GM12865 (cell line): ENCODE measurements at regions not wholly inside any gene's neighbourhood (a gene's known extent, or its start where the extent isn't known, plus 50 kb on each side); places are given as distances from the start of the nearest gene placed in this dataset.

Experiments
- DNase-seq: peaks from one replicate; pipeline ENCODE4 v3.0.0; 2010; ENCODE audit warnings: low read depth
- H3K4me3 ChIP-seq: 2 replicates; pipeline ENCODE4 v1.5.1; 2011; ENCODE audit warnings: mild to moderate bottlenecking, low read depth, low read length, control low read depth
- TF ChIP-seq, protein P1 (sequence below): IDR thresholded peaks from 2 replicates; pipeline ENCODE4 v1.5.1; 2011; ENCODE audit warnings: low read length, control low read depth, low read depth, inconsistent platforms; ENCODE audit not compliant: insufficient read depth; ENCODE audit errors: missing control alignments

DNA sequence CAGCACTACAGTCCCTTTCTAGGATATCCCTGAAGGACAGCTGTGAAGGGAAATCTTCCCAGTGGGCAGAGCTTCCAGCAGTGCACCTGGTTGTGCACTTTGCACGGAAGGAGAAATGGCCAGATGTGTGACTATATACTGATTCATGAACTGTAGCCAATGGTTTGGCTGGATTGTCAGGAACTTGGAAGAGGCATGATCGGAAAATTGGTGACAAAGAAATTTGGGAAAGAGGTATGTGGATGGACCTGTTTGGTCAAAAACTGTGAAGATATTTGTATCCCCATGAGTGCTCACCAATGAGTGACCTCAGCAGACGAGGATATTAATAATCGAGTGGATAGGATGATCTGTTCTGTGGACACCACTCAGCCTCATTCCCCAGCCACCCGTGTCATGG is 582.2 kb downstream of the CPS1 start:
- TF ChIP-seq, protein P1, sequence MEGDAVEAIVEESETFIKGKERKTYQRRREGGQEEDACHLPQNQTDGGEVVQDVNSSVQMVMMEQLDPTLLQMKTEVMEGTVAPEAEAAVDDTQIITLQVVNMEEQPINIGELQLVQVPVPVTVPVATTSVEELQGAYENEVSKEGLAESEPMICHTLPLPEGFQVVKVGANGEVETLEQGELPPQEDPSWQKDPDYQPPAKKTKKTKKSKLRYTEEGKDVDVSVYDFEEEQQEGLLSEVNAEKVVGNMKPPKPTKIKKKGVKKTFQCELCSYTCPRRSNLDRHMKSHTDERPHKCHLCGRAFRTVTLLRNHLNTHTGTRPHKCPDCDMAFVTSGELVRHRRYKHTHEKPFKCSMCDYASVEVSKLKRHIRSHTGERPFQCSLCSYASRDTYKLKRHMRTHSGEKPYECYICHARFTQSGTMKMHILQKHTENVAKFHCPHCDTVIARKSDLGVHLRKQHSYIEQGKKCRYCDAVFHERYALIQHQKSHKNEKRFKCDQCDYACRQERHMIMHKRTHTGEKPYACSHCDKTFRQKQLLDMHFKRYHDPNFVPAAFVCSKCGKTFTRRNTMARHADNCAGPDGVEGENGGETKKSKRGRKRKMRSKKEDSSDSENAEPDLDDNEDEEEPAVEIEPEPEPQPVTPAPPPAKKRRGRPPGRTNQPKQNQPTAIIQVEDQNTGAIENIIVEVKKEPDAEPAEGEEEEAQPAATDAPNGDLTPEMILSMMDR: no peak
- no peak for DNase-seq
- H3K4me3 ChIP-seq: no peak overlapping the region

DNA sequence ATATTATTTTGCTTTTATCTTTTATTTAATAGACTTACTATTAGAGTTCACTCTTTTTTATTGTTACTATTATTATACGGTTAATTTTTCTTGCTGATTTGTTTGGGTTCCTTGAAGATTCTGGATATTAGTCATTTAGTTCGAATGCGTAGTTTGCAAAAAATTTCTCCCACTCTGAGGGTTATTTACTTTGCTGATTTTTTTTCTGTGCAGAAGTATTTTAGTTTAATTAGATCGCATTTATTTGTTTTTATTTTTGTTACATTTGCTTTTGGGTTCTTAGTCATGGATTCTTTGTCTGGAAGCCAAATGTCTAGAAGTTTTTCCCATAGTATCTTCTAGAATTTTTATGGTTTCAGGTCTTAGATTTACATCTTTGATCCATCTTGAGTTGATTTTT is 585.2 kb downstream of the CPS1 start:
- no peak for DNase-seq
- TF ChIP-seq, protein P1: no peak
- no peak overlapping the region for H3K4me3 ChIP-seq

DNA sequence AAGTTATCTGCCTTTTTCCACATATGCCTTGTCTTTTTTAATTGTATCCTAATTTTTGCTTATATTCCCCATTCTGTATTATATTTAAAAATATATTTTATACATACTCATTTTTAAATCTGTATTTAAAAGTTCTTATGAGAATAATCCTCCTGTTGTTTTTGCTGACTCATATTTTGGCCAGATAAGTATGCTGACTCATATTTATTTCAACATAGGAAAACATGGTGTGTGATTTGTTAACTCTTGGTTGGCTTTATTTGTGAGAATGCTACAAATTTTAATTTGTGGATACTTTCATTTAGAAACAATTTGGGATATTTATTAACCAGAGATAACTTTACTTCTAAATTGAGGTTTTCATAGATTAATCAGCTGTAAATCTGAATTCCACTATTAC is 587.7 kb downstream of the CPS1 start:
- DNase-seq: no peak
- TF ChIP-seq, protein P1: no peak
- H3K4me3 ChIP-seq: no peak overlapping the region

DNA sequence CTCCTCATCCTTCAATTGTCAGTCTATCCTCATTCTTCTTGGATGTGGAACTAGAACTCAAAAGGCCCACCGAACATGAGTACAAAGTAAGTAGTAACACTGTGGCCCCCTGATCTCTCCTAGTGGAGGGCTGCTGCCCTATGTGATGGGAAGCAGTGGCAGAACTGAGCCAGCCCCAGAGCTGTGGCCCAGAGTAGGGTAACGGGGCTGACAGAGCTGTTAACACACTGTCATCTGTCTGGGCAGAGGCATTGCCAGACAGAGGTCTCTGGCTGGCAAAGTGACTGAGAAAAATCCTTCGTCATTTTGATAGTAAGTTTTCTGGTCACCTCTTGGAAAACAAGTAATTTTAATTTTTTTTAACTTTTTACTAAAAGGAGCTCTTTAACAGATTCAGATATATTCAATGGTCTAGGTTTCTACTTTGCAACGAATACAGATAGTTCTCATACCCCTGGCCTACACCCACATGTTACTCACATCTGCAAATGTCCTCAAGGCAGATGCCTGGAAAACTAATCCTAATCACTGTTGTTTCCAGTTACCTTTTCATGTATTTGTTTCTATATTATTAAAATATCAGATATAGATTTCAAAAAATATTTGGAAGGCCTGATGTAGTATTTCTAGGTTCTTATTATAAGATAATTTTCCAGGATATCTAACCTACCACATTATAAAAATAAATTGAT is 588.7 kb downstream of the CPS1 start:
- TF ChIP-seq, protein P1: no peak
- DNase-seq: no peak
- no peak overlapping the region for H3K4me3 ChIP-seq

DNA sequence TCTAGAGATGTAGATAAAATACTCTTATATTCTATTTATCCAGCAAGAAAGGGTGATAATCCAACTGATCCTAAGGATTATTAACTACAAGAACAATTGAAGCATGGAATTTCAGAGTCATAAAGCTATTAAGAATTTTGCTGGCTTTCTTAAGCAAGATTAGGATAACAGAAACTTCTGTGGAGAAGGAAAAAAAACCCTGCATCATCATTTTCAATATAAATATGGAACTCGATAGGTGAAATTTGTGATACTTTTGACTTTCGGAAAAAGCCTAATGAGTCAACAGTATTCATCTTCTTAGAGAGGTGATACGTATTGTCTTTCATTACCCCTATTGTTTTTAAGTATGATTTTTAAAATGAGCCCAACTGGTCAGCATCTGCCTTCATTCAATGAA is 593.3 kb downstream of the CPS1 start:
- H3K4me3 ChIP-seq: no peak overlapping the region
- TF ChIP-seq, protein P1: no peak
- no peak for DNase-seq

DNA sequence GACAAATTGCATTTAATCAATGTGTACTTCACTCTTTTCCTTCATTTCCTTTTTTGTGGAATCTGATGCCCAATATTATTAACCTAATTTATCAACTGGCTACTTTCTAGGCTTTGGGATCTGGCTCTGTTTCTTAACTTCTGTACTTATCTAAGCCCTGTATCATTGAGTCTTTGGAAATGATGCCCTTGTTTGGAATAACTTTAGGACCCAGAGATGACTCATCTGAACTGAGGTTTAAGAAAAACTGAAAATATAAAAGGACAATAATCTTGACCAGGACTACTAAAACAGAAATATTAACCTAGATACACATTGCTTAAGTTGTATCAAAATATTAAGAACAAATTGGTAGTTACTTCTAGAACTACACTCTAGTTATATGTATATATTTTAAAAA is 600.8 kb downstream of the CPS1 start:
- TF ChIP-seq, protein P1: no peak
- no peak overlapping the region for H3K4me3 ChIP-seq
- DNase-seq: no peak

DNA sequence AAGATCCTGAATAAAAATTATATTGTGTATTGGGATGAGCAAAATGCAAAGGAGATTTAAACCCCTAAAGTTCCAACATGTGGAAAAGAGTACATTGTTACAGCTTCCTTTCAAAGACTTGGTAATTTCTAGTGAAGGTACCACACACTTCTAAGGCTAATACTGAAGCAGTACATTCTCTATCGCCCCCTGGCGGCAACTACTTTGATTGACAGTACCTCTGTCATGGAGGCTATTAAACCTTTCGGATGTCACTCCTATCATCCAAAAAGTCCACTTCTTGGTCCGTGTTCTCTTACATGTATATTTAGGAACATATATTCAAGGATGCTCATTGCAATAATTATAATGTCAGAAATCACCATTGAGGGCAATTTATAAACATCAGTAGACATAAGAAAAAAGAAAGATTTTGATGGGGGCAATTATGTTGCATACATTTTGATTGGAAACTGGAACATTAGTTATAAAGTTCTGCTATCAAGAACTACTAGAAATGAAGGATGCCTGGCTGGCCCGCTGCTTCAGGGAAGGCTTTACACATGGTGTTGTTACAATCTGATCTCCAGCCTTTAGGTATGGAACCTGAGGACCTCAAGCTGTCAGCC is 601.6 kb downstream of the CPS1 start:
- no peak overlapping the region for H3K4me3 ChIP-seq
- DNase-seq: peak; percentile 79
- TF ChIP-seq, protein P1: peak; percentile 89
